NT2/D1 (cell line): ENCODE measurements at regions not wholly inside any gene's neighbourhood (a gene's known extent, or its start where the extent isn't known, plus 50 kb on each side); places are given as distances from the start of the nearest gene placed in this dataset.
A peak's percentile ranks its signal among the peaks of the same experiment; 100 is the strongest.
"Not testable (repeated sequence)": the region's sequence is repeated elsewhere in the genome, so short reads cannot be mapped to it uniquely, and the experiment has no call there.

ENCODE experiments used
- DNase-seq: peaks from one replicate; pipeline ENCODE4 v3.0.0-alpha.2; 2011; ENCODE audit warnings: low read depth, low spot score
- H3K27me3 ChIP-seq: 2 replicates; pipeline ENCODE4 v1.6.0; 2011; ENCODE audit warnings: mild to moderate bottlenecking; ENCODE audit not compliant: insufficient read length, insufficient read depth
- H3K36me3 ChIP-seq: 2 replicates; pipeline ENCODE4 v1.6.1; 2011; ENCODE audit warnings: mild to moderate bottlenecking, low read length, mixed read lengths; ENCODE audit not compliant: insufficient read depth, insufficient read length
- H3K4me1 ChIP-seq: 2 replicates; pipeline ENCODE4 v1.5.1; 2011; ENCODE audit not compliant: insufficient read depth, insufficient read length
- H3K4me3 ChIP-seq: 2 replicates; pipeline ENCODE4 v1.5.1; 2011; ENCODE audit warnings: low read depth; ENCODE audit not compliant: insufficient read length
- H3K9ac ChIP-seq: 2 replicates; pipeline ENCODE4 v1.6.0; 2011; ENCODE audit warnings: low read depth; ENCODE audit not compliant: insufficient read length
- H3K9me3 ChIP-seq: 2 replicates; pipeline ENCODE4 v1.5.1; 2011; ENCODE audit warnings: mild to moderate bottlenecking, low read length; ENCODE audit not compliant: insufficient read depth
- SUZ12 ChIP-seq: IDR thresholded peaks from 2 replicates; pipeline ENCODE4 v1.6.1; 2011; ENCODE audit not compliant: insufficient read length, insufficient read depth; ENCODE audit errors: extremely low read depth
- YY1 ChIP-seq: IDR thresholded peaks from 2 replicates; pipeline ENCODE4 v1.6.1; 2011; ENCODE audit not compliant: insufficient read length, insufficient read depth
- ZNF274 ChIP-seq: IDR thresholded peaks from 2 replicates; pipeline ENCODE4 v1.6.1; 2011; ENCODE audit warnings: mild to moderate bottlenecking, low read depth, low read length

DNA sequence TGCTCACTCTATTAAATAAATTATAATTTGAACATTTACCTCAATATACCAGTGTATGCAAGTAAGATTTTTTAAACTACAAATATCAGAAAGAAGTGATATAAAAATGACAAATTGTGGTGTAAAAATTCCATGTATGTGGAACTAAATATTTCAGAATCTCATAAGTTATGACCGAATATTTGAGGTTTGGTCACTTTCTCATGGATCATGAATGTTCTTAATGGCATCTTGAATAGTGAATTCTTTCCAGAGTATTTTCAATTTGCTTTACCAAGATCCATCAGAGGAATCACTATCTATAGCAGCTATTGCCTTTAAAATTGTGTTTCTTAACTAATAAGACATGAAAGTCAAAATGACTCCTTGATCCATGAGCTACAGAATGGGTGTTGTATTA lies 950.6 kb downstream of the TBC1D32 start:
- no peak for DNase-seq
- TF ChIP-seq SUZ12 (no peak), ZNF274 (no peak), YY1 (no peak)
- H3K36me3 ChIP-seq, result no peaks in the 10 kb centered on the region
- no peak overlapping the region for H3K4me3 ChIP-seq
- H3K4me1 ChIP-seq, result no peaks in the 10 kb centered on the region
- no peaks in the 10 kb centered on the region for H3K27me3 ChIP-seq
- no peaks in the 10 kb centered on the region for H3K9me3 ChIP-seq
- H3K9ac ChIP-seq, result no peak overlapping the region

DNA sequence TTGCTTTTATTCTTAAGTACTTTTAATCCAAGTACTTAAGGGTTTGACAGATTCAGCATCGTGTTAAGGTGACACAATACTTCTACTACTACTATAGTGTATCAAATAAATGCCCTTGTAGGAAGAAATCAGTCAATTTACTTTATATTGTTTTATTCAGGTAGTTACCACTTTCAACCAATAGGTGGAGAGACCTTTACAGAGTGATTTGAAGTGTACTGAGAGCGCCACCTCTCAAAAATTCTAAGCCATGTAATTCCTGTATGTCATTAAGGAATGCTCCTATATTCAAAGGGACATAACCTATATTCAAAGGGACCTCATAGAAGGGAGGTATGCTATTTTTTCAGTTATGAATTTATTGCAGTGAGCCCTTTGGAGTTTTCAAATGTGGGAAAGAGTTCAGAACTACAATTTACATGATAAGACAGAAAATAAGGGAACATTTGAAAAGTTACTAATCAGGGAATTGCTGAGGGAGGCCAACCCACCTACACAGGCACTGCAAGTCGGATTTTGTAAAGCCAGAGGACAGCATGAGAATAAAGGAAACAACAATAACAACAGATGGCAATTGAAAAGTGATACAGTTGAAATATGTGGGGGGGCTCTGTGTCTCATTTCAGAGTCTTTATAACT lies 955.6 kb downstream of the TBC1D32 start:
- no peak for DNase-seq
- Histone ChIP-seq H3K4me1 (no peaks in the 10 kb centered on the region), H3K9me3 (no peaks in the 10 kb centered on the region), H3K4me3 (no peak overlapping the region), H3K36me3 (no peaks in the 10 kb centered on the region), H3K27me3 (no peaks in the 10 kb centered on the region), H3K9ac (no peak overlapping the region)
- TF ChIP-seq ZNF274 (no peak), SUZ12 (no peak), YY1 (no peak)

DNA sequence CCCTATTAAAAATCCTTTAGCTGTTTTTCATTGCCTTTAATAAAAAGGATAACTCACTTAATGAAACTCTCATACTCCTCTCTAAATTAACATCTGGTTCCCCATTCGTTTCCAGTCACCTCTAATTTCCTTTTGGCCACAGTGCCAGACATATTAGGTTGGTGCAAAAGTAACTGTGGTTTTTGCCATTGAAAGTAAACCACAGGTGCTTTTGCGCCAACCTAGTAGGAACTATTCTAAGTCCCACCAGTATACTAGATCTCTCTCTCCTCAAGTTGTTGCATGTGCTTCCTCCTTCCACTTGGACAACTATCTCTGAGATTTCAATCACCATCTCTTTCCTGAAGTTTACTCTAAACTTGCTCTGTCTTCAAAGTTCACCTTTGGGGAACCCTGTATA lies 961.1 kb downstream of the TBC1D32 start:
- TF ChIP-seq SUZ12, result no peak
- DNase-seq, result no peak
- no peaks in the 10 kb centered on the region for H3K36me3 ChIP-seq
- no peaks in the 10 kb centered on the region for H3K9me3 ChIP-seq
- no peaks in the 10 kb centered on the region for H3K4me1 ChIP-seq
- no peaks in the 10 kb centered on the region for H3K27me3 ChIP-seq
- no peak overlapping the region for H3K9ac ChIP-seq
- H3K4me3 ChIP-seq, result no peak overlapping the region

DNA sequence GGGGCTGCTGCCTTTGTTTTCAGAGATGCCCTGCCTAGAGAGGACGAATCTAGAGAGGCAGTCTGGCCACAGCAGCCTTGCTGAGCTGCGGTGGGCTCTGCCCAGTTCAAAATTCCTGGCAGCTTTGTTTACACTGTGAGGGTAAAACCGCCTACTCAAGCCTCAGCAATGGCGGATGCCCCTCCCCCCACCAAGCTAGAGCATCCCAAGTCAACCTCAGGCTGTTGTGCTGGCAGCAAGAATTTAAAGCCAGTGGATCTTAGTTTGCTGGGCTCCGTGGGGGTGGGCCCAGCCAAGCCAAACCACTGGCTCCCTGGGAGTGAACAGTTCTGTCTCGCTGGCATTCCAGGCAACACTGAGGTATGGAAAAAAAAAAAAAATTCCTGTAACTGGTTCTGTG lies 970.9 kb downstream of the TBC1D32 start:
- Histone ChIP-seq H3K9ac (no peak overlapping the region), H3K27me3 (no peaks in the 10 kb centered on the region)
- TF ChIP-seq SUZ12 (no peak), ZNF274 (no peak), YY1 (no peak)

DNA sequence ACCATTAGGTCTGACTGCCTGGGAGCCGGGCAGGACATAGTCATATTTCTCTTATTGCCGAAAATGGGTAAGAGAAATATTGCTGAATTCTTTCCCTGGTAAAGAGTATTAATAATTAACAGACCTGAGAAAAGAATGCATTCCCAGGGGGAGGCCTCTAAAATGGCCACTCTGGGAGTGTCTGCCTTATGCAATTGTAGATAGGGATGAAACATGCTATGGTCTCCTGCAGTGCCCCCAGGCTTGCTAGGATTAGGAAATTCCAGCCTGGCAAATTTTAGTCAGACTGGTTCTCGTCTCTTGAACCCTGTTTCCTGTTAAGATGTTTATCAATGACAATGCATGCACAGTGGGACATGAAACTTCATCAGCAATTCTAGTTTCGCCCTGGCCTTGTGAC lies 975.7 kb downstream of the TBC1D32 start:
- H3K27me3 ChIP-seq, H3K9me3 ChIP-seq, H3K4me1 ChIP-seq, H3K9ac ChIP-seq, H3K36me3 ChIP-seq, H3K4me3 ChIP-seq, DNase-seq: not testable (repeated sequence)

More for the DNA sequence above, 970.9 kb downstream of the TBC1D32 start:
- H3K4me1 ChIP-seq, result no peaks in the 10 kb centered on the region
- DNase-seq, result peak; percentile 42
- peaks cover 4% of the 10 kb centered on the region; the same call in 1 of the 2 replicates for H3K9me3 ChIP-seq
- H3K4me3 ChIP-seq, result no peak overlapping the region
- H3K36me3 ChIP-seq, result no peaks in the 10 kb centered on the region

DNA sequence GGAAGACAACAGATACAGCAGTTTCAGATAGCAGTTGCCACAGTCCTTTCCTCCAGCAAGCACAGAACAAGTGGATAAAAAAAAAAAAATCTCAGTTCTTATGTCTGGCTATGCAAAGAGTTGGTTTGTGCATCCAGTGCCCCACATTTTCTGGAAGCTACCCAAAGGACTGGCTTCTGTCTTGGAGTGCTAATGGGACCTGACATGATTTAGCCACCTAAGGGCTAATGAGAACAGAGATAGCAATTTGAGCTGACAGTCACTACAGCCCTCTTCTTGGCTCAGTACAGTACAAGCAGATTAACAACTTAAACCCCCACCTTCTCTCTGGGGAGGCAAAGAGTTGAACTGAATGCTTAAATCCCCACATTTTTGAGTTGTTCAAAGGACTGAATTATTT lies 976.8 kb downstream of the TBC1D32 start:
- no peaks in the 10 kb centered on the region for H3K27me3 ChIP-seq
- DNase-seq, result no peak
- H3K36me3 ChIP-seq, result no peaks in the 10 kb centered on the region
- H3K4me1 ChIP-seq, result no peaks in the 10 kb centered on the region
- H3K9ac ChIP-seq, result no peak overlapping the region
- no peak for TF ChIP-seq ZNF274
- no peak for TF ChIP-seq YY1
- no peak for TF ChIP-seq SUZ12
- H3K9me3 ChIP-seq, result peaks cover 4% of the 10 kb centered on the region; the same call in 1 of the 2 replicates
- no peak overlapping the region for H3K4me3 ChIP-seq

DNA sequence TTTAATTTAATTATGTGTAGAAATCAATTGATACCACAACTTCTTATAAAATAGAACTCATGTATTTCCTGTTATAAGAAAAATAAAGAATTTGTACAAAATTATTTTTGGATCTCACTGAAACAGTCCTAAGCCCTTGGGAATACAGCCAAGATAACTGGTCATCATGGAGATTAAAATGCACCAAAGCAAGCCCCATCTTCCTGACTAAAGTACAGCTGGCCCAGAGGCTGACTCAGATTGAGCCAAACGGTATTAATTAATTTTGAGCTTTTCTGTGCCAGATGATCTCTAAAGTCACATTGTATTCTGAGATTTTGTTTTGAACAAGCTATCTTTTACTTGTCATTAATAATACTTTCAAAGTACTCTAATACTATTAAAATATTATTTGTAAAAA lies 978.5 kb downstream of the TBC1D32 start:
- H3K9me3 ChIP-seq, result peaks cover 4% of the 10 kb centered on the region; the same call in 1 of the 2 replicates
- H3K27me3 ChIP-seq, result no peaks in the 10 kb centered on the region
- no peak for DNase-seq
- H3K4me3 ChIP-seq, result no peak overlapping the region
- no peaks in the 10 kb centered on the region for H3K36me3 ChIP-seq
- H3K9ac ChIP-seq, result no peak overlapping the region
- TF ChIP-seq SUZ12, result no peak
- no peak for TF ChIP-seq ZNF274
- no peak for TF ChIP-seq YY1
- no peaks in the 10 kb centered on the region for H3K4me1 ChIP-seq

DNA sequence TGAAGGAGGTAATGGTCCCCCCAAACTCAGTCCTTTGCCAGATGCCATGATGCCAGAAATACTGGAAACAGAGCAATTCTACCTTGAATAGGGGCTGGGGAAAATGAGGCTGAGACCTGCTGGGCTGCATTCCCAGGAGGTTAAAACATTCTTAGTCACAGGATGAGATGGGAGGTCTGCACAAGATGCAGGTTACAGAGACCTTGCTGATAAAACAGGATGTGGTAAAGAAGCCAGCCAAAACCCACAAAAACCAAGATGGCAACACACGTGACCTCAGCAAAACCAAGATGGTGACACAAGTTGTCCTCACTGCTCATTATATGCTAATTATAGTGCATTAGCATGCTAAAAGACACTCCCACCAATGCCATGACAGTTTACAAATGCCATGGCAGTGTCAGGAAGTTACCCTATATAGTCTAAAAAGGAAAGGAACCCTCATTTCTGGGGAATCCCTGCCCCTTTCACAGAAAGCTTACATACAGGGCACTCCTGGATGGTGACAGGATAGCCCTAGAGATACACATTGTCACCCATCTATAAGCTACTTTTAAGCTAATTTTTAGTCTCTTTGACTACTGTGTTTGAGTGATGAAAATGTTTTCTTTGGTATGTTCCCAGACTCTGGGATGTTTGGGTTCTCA lies 979.7 kb downstream of the TBC1D32 start:
- H3K4me1 ChIP-seq, result no peaks in the 10 kb centered on the region
- H3K36me3 ChIP-seq, result no peaks in the 10 kb centered on the region
- TF ChIP-seq SUZ12, result no peak
- TF ChIP-seq ZNF274, result no peak
- TF ChIP-seq YY1, result no peak
- no peaks in the 10 kb centered on the region for H3K27me3 ChIP-seq
- H3K9ac ChIP-seq, result no peak overlapping the region
- no peak overlapping the region for H3K4me3 ChIP-seq
- no peak for DNase-seq
- H3K9me3 ChIP-seq, result peaks cover under 1% of the 10 kb centered on the region; the same call in 1 of the 2 replicates
